Activated naive CD8-positive, alpha-beta T cell treated with anti-CD3 and anti-CD28 coated beads, Interleukin-2, amount 50 U/mL, for 24 hours (primary cell): ENCODE measurements at regions not wholly inside any gene's neighbourhood (a gene's known extent, or its start where the extent isn't known, plus 50 kb on each side); places are given as distances from the start of the nearest gene placed in this dataset.
"Not testable (repeated sequence)": the region's sequence is repeated elsewhere in the genome, so short reads cannot be mapped to it uniquely, and the experiment has no call there.

ENCODE experiments used
- ATAC-seq: fragments of 150-1000 bp; cut with Tn5 transposase; one replicate; pipeline ENCODE4 v1.10.0; 2021
- DNase-seq: peaks from one replicate; pipeline ENCODE4 v3.0.0; 2021
- H3K27ac Mint-ChIP-seq: one replicate; pipeline ENCODE4 v1.8.0; 2021; ENCODE audit warnings: mild to moderate bottlenecking, mixed read lengths
- H3K27me3 Mint-ChIP-seq: one replicate; pipeline ENCODE4 v1.8.0; 2021; ENCODE audit warnings: mixed read lengths
- H3K36me3 Mint-ChIP-seq: one replicate; pipeline ENCODE4 v1.8.0; 2021; ENCODE audit warnings: low read depth, mixed read lengths
- H3K4me1 Mint-ChIP-seq: one replicate; pipeline ENCODE4 v1.8.0; 2021; ENCODE audit warnings: mixed read lengths
- H3K4me3 Mint-ChIP-seq: one replicate; pipeline ENCODE4 v1.8.0; 2021; ENCODE audit warnings: mild to moderate bottlenecking, moderate library complexity, mixed read lengths
- H3K9me3 Mint-ChIP-seq: one replicate; pipeline ENCODE4 v1.8.0; 2021; ENCODE audit warnings: mixed read lengths

- H3K4me1 Mint-ChIP-seq: peaks cover 12% of the 10 kb centered on the region
- no peaks in the 10 kb centered on the region for H3K9me3 Mint-ChIP-seq
- no peaks in the 10 kb centered on the region for H3K36me3 Mint-ChIP-seq
- no peak for DNase-seq
- H3K4me3 Mint-ChIP-seq: no peak overlapping the region
- peaks cover 17% of the 10 kb centered on the region for H3K27me3 Mint-ChIP-seq
- ATAC-seq: no peak
- H3K27ac Mint-ChIP-seq: no peak overlapping the region
These were observed 89.0 kb downstream of the TMEM18 start for GRCh38 chr2:588074-588645.

- Mint-ChIP-seq H3K27me3 (peaks cover 17% of the 10 kb centered on the region), H3K27ac (no peak overlapping the region), H3K4me1 (peaks cover 12% of the 10 kb centered on the region), H3K9me3 (no peaks in the 10 kb centered on the region), H3K36me3 (no peaks in the 10 kb centered on the region), H3K4me3 (no peak overlapping the region)
- ATAC-seq: no peak
- no peak for DNase-seq
These were observed 89.9 kb downstream of the TMEM18 start for GRCh38 chr2:587087-587960.

GRCh38 chr2:586641-587076 lies 90.5 kb downstream of the TMEM18 start:
- DNase-seq (no peak), ATAC-seq (no peak)
- H3K36me3 Mint-ChIP-seq: no peaks in the 10 kb centered on the region
- H3K4me1 Mint-ChIP-seq: peaks cover 12% of the 10 kb centered on the region
- no peaks in the 10 kb centered on the region for H3K9me3 Mint-ChIP-seq
- H3K27me3 Mint-ChIP-seq: peaks cover 17% of the 10 kb centered on the region
- H3K27ac Mint-ChIP-seq: no peak overlapping the region
- no peak overlapping the region for H3K4me3 Mint-ChIP-seq

GRCh38 chr2:584863-585823 lies 92.1 kb downstream of the TMEM18 start:
- H3K27me3 Mint-ChIP-seq: peaks cover 14% of the 10 kb centered on the region
- DNase-seq: peak; percentile 37
- peak overlapping the region; percentile 44 for H3K4me3 Mint-ChIP-seq
- peak; percentile 88 for ATAC-seq
- H3K4me1 Mint-ChIP-seq: peaks cover 12% of the 10 kb centered on the region
- no peaks in the 10 kb centered on the region for H3K36me3 Mint-ChIP-seq
- H3K27ac Mint-ChIP-seq: no peak overlapping the region
- no peaks in the 10 kb centered on the region for H3K9me3 Mint-ChIP-seq

GRCh38 chr2:583666-584065 lies 93.5 kb downstream of the TMEM18 start:
- no peak overlapping the region for H3K4me3 Mint-ChIP-seq
- no peak for DNase-seq
- peaks cover 18% of the 10 kb centered on the region for H3K27me3 Mint-ChIP-seq
- no peak for ATAC-seq
- H3K4me1 Mint-ChIP-seq: peaks cover 12% of the 10 kb centered on the region
- no peaks in the 10 kb centered on the region for H3K9me3 Mint-ChIP-seq
- H3K27ac Mint-ChIP-seq: no peak overlapping the region
- H3K36me3 Mint-ChIP-seq: no peaks in the 10 kb centered on the region

- ATAC-seq (no peak), DNase-seq (no peak)
- Mint-ChIP-seq H3K9me3 (no peaks in the 10 kb centered on the region), H3K4me3 (no peak overlapping the region), H3K27me3 (peaks cover 18% of the 10 kb centered on the region), H3K4me1 (peaks cover 12% of the 10 kb centered on the region), H3K36me3 (no peaks in the 10 kb centered on the region), H3K27ac (no peak overlapping the region)
These were observed 94.2 kb downstream of the TMEM18 start for GRCh38 chr2:582792-583528.

GRCh38 chr2:582289-582688 lies 94.9 kb downstream of the TMEM18 start:
- Mint-ChIP-seq H3K27me3 (peaks cover 16% of the 10 kb centered on the region), H3K4me1 (peaks cover 12% of the 10 kb centered on the region)
- not testable (repeated sequence) for H3K9me3 Mint-ChIP-seq, H3K4me3 Mint-ChIP-seq, H3K27ac Mint-ChIP-seq, DNase-seq, ATAC-seq, H3K36me3 Mint-ChIP-seq

- H3K4me3 Mint-ChIP-seq: no peak overlapping the region
- H3K9me3 Mint-ChIP-seq: peaks cover 21% of the 10 kb centered on the region
- H3K36me3 Mint-ChIP-seq: no peaks in the 10 kb centered on the region
- no peak for DNase-seq
- H3K4me1 Mint-ChIP-seq: peaks cover 5% of the 10 kb centered on the region
- H3K27ac Mint-ChIP-seq: no peak overlapping the region
- no peak for ATAC-seq
- H3K27me3 Mint-ChIP-seq: peaks cover 8% of the 10 kb centered on the region
These were observed 97.2 kb downstream of the TMEM18 start for GRCh38 chr2:579961-580360.

GRCh38 chr2:579351-579886 lies 97.8 kb downstream of the TMEM18 start:
- ATAC-seq (no peak), DNase-seq (no peak)
- H3K36me3 Mint-ChIP-seq: no peaks in the 10 kb centered on the region
- H3K27me3 Mint-ChIP-seq: peaks cover 8% of the 10 kb centered on the region
- no peak overlapping the region for H3K4me3 Mint-ChIP-seq
- no peaks in the 10 kb centered on the region for H3K4me1 Mint-ChIP-seq
- H3K9me3 Mint-ChIP-seq: peaks cover 25% of the 10 kb centered on the region
- H3K27ac Mint-ChIP-seq: no peak overlapping the region

GRCh38 chr2:576292-576691 lies 100.9 kb downstream of the TMEM18 start:
- ATAC-seq (no peak), DNase-seq (no peak)
- H3K36me3 Mint-ChIP-seq: no peaks in the 10 kb centered on the region
- H3K9me3 Mint-ChIP-seq: peaks cover 37% of the 10 kb centered on the region
- no peaks in the 10 kb centered on the region for H3K4me1 Mint-ChIP-seq
- H3K27me3 Mint-ChIP-seq: peaks cover 18% of the 10 kb centered on the region
- H3K27ac Mint-ChIP-seq: no peak overlapping the region
- H3K4me3 Mint-ChIP-seq: no peak overlapping the region

- DNase-seq: no peak
- H3K4me3 Mint-ChIP-seq: no peak overlapping the region
- H3K9me3 Mint-ChIP-seq: peaks cover 42% of the 10 kb centered on the region
- no peak overlapping the region for H3K27ac Mint-ChIP-seq
- ATAC-seq: no peak
- peaks cover 22% of the 10 kb centered on the region for H3K27me3 Mint-ChIP-seq
- no peaks in the 10 kb centered on the region for H3K36me3 Mint-ChIP-seq
- no peaks in the 10 kb centered on the region for H3K4me1 Mint-ChIP-seq
These were observed 101.4 kb downstream of the TMEM18 start for GRCh38 chr2:575727-576236.

GRCh38 chr2:575030-575726 lies 102.0 kb downstream of the TMEM18 start:
- Mint-ChIP-seq H3K27me3 (peaks cover 28% of the 10 kb centered on the region), H3K4me3 (no peak overlapping the region), H3K9me3 (peaks cover 48% of the 10 kb centered on the region), H3K4me1 (no peaks in the 10 kb centered on the region), H3K27ac (no peak overlapping the region), H3K36me3 (no peaks in the 10 kb centered on the region)
- DNase-seq: no peak
- no peak for ATAC-seq

GRCh38 chr2:573805-574392 lies 103.3 kb downstream of the TMEM18 start:
- no peaks in the 10 kb centered on the region for H3K36me3 Mint-ChIP-seq
- H3K4me1 Mint-ChIP-seq: no peaks in the 10 kb centered on the region
- H3K4me3 Mint-ChIP-seq: no peak overlapping the region
- DNase-seq: no peak
- H3K9me3 Mint-ChIP-seq: peaks cover 51% of the 10 kb centered on the region
- peaks cover 33% of the 10 kb centered on the region for H3K27me3 Mint-ChIP-seq
- no peak for ATAC-seq
- H3K27ac Mint-ChIP-seq: no peak overlapping the region
